ENCODE measurements at regions not wholly inside any gene's neighbourhood (a gene's known extent, or its start where the extent isn't known, plus 50 kb on each side); places are given as distances from the start of the nearest gene placed in this dataset.

DNA sequence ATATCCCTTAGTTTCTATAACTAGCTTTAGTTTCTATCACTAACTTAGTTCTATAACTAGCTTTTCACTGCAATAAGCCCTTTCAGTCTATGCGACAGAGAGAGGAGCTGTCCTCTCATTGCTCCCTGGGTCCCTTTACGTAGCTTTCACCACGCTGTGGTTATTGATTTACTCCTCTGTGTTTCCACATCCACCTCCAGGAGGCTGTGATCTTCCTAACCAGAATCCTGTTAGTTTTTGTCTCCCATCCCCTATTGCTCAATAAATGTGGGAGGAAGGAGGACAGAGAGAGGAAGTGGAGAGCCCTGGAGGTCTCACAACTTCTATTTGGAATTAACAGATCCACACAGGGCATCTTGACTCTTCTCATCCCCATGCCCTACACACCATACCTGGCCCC is 1036.1 kb downstream of the MCTP2 start:
- no peaks in the 10 kb centered on the region for H4K20me1 ChIP-seq (ENCODE audit: insufficient read depth, low read length, poor library complexity, severe bottlenecking)
- H2AFZ ChIP-seq (ENCODE audit: low read length), result no peak overlapping the region
- H3K36me3 ChIP-seq (ENCODE audit: insufficient read depth, low read length), result no peaks in the 10 kb centered on the region
- H3K4me1 ChIP-seq (ENCODE audit: insufficient read depth, low read length, poor library complexity, severe bottlenecking), result peaks cover 8% of the 10 kb centered on the region
- TF ChIP-seq EZH2phosphoT487 (IDR thresholded peaks at IDR 0.05; ENCODE audit: borderline replicate concordance) (no peak), CTCF (conservative IDR thresholded peaks at IDR 0.05; ENCODE audit: low read length) (no peak)
- no peaks in the 10 kb centered on the region for H3F3A ChIP-seq (ENCODE audit: low read depth)
- H3K9me3 ChIP-seq (ENCODE audit: insufficient read depth, low read depth, low read length), result no peaks in the 10 kb centered on the region
- peaks cover 4% of the 10 kb centered on the region for H3K27me3 ChIP-seq (ENCODE audit: insufficient read depth, low read length, poor library complexity, severe bottlenecking)
- H3K4me3 ChIP-seq (ENCODE audit: low read length, poor library complexity, severe bottlenecking), result no peak overlapping the region
- no peak overlapping the region for H3K9ac ChIP-seq (ENCODE audit: low read depth, low read length, poor library complexity, severe bottlenecking)
- no peaks in the 10 kb centered on the region for H3K9me2 ChIP-seq (replicated peaks; ENCODE audit: low read depth, low read length)
- no peak overlapping the region for H3K4me2 ChIP-seq (ENCODE audit: low read depth, low read length, poor library complexity, severe bottlenecking)
- no peaks in the 10 kb centered on the region for H3K79me2 ChIP-seq (ENCODE audit: insufficient read depth, low read length)

DNA sequence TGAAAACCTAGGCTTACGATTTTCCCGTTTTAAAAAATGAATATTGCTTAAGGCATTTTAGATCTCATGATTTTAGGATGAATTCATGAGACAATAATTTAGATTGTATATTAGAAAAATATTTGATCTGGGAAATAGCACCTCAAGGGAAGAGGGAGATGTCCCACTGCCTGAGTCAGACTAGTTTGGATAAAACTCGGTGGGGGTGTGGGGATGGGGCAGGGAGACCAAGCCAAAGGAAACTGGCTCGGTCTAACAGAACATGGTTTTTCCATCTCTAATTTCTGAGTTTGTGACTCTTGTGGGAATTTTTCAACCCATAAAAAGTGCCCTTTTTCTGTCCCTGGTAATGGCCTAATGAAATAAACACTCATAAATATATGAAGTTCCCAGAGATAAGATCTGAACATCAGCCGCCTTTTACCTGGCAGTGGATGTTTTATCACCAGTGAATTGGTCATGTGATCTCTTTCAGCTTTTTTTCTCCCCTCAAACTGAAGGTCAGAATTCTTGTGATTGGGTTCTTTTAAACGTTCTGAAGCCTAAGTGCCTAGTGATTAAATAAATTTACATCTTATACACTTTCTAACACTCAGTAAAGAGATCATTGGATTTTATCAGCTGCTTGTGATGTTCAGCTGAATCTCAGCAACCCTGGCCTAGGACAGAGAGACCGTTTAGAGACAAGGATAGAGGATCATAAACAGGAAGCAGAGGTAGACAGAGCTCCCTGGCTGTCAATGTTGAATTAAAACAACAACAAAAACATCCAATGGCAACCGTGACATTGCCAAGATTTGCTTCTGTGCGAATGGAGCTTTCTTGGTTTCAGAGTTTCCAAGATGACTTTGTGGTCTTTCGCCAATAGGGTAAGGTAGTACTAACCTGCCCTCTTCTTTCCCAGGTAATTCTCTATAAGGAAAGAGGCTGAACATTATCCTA is 1038.2 kb downstream of the MCTP2 start:
- H3K9me3 ChIP-seq (ENCODE audit: insufficient read depth, low read depth, low read length), result no peaks in the 10 kb centered on the region
- no peaks in the 10 kb centered on the region for H3K79me2 ChIP-seq (ENCODE audit: insufficient read depth, low read length)
- no peak overlapping the region for H3K4me2 ChIP-seq (ENCODE audit: low read depth, low read length, poor library complexity, severe bottlenecking)
- no peaks in the 10 kb centered on the region for H3F3A ChIP-seq (ENCODE audit: low read depth)
- no peaks in the 10 kb centered on the region for H3K4me1 ChIP-seq (ENCODE audit: insufficient read depth, low read length, poor library complexity, severe bottlenecking)
- no peaks in the 10 kb centered on the region for H4K20me1 ChIP-seq (ENCODE audit: insufficient read depth, low read length, poor library complexity, severe bottlenecking)
- H2AFZ ChIP-seq (ENCODE audit: low read length), result no peak overlapping the region
- H3K27me3 ChIP-seq (ENCODE audit: insufficient read depth, low read length, poor library complexity, severe bottlenecking), result no peaks in the 10 kb centered on the region
- H3K9me2 ChIP-seq (replicated peaks; ENCODE audit: low read depth, low read length), result no peaks in the 10 kb centered on the region
- H3K4me3 ChIP-seq (ENCODE audit: low read length, poor library complexity, severe bottlenecking), result no peak overlapping the region
- no peaks in the 10 kb centered on the region for H3K36me3 ChIP-seq (ENCODE audit: insufficient read depth, low read length)
- H3K9ac ChIP-seq (ENCODE audit: low read depth, low read length, poor library complexity, severe bottlenecking), result no peak overlapping the region
- no peak for TF ChIP-seq EZH2phosphoT487 (IDR thresholded peaks at IDR 0.05; ENCODE audit: borderline replicate concordance)
- no peak for TF ChIP-seq CTCF (conservative IDR thresholded peaks at IDR 0.05; ENCODE audit: low read length)

DNA sequence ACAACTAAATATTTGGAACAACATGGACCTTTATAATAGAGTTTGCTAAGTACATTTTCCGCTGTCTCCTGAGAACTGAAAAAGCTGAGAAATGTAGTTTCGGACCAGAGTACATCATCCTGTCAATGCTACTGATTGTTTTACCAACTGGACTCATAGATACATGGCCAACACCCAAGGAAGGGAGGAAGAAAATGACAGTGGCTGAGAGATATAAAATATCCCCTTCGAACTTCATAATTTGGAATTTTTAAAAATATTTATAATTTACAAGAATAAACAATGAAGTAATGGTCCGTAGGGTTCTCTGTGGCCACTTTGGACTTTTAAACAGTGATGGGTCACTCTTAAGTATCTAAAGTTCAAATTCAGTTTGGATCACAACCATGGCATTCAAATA is 1042.7 kb downstream of the MCTP2 start:
- Histone ChIP-seq H2AFZ (ENCODE audit: low read length) (no peak overlapping the region), H3F3A (ENCODE audit: low read depth) (no peaks in the 10 kb centered on the region), H3K79me2 (ENCODE audit: insufficient read depth, low read length) (no peaks in the 10 kb centered on the region), H4K20me1 (ENCODE audit: insufficient read depth, low read length, poor library complexity, severe bottlenecking) (no peaks in the 10 kb centered on the region), H3K36me3 (ENCODE audit: insufficient read depth, low read length) (no peaks in the 10 kb centered on the region), H3K9ac (ENCODE audit: low read depth, low read length, poor library complexity, severe bottlenecking) (no peak overlapping the region), H3K27me3 (ENCODE audit: insufficient read depth, low read length, poor library complexity, severe bottlenecking) (no peaks in the 10 kb centered on the region), H3K9me3 (ENCODE audit: insufficient read depth, low read depth, low read length) (no peaks in the 10 kb centered on the region), H3K9me2 (replicated peaks; ENCODE audit: low read depth, low read length) (no peaks in the 10 kb centered on the region), H3K4me1 (ENCODE audit: insufficient read depth, low read length, poor library complexity, severe bottlenecking) (peaks cover 7% of the 10 kb centered on the region), H3K4me3 (ENCODE audit: low read length, poor library complexity, severe bottlenecking) (no peak overlapping the region), H3K4me2 (ENCODE audit: low read depth, low read length, poor library complexity, severe bottlenecking) (no peak overlapping the region)
- TF ChIP-seq CTCF (conservative IDR thresholded peaks at IDR 0.05; ENCODE audit: low read length) (no peak), EZH2phosphoT487 (IDR thresholded peaks at IDR 0.05; ENCODE audit: borderline replicate concordance) (no peak)
